Liver (tissue), 8 donors: ENCODE measurements at regions not wholly inside any gene's neighbourhood (a gene's known extent, or its start where the extent isn't known, plus 50 kb on each side); places are given as distances from the start of the nearest gene placed in this dataset.

Experiments
- DNase-seq: peaks from one replicate; pipeline ENCODE4 v3.0.0-alpha.2; 2017; ENCODE audit warnings: low spot score
- H3K27ac ChIP-seq, 2 donors: one replicate each; pipeline ENCODE4 v1.7.0; 2013; ENCODE audit warnings: inconsistent platforms in 2 of 2, low read length in 2 of 2, control low read depth in 1 of 2, low read depth in 1 of 2, mild to moderate bottlenecking in 1 of 2
- H3K27me3 ChIP-seq, 4 donors: one replicate each; pipeline versions ENCODE4 v1.6.1 to v1.7.0; 2013; ENCODE audit warnings: low read length in 3 of 4, inconsistent platforms in 1 of 4, mild to moderate bottlenecking in 1 of 4, moderate library complexity in 1 of 4; ENCODE audit not compliant: control insufficient read depth in 4 of 4, insufficient read depth in 4 of 4
- H3K36me3 ChIP-seq, 4 donors: one replicate each; pipeline versions ENCODE4 v1.6.1 to v1.7.0; 2013; ENCODE audit warnings: low read length in 3 of 4, mild to moderate bottlenecking in 3 of 4, low read depth in 1 of 4, moderate library complexity in 1 of 4; ENCODE audit not compliant: control insufficient read depth in 4 of 4, insufficient read depth in 3 of 4
- H3K4me1 ChIP-seq, 4 donors: one replicate each; pipeline versions ENCODE4 v1.6.1 to v1.7.0; 2013; ENCODE audit warnings: low read length in 3 of 4, mild to moderate bottlenecking in 3 of 4, moderate library complexity in 1 of 4; ENCODE audit not compliant: control insufficient read depth in 4 of 4, insufficient read depth in 4 of 4
- H3K4me3 ChIP-seq, 3 donors: one replicate each; pipeline versions ENCODE4 v1.6.1 to v1.7.0; 2013; ENCODE audit warnings: low read length in 3 of 3, control low read depth in 1 of 3, low read depth in 1 of 3, mild to moderate bottlenecking in 1 of 3
- H3K9ac ChIP-seq, 2 donors: one replicate each; pipeline ENCODE4 v1.7.0; 2013; ENCODE audit warnings: low read length in 2 of 2, mild to moderate bottlenecking in 2 of 2, moderate library complexity in 2 of 2, control low read depth in 1 of 2, low read depth in 1 of 2
- H3K9me3 ChIP-seq, 4 donors: one replicate each; pipeline versions ENCODE4 v1.6.1 to v1.7.0; 2013; ENCODE audit warnings: low read length in 3 of 4; ENCODE audit not compliant: control insufficient read depth in 4 of 4
- ATF3 ChIP-seq: IDR thresholded peaks from 2 replicates; pipeline ENCODE4 v1.6.1; 2016; ENCODE audit warnings: antibody characterized with exemption
- EGR1 ChIP-seq, 2 donors: IDR thresholded peaks; 2 replicates each; pipeline ENCODE4 v1.6.1; 2016 to 2018; ENCODE audit warnings: antibody characterized with exemption in 2 of 2, low read depth in 2 of 2
- FOXA1 ChIP-seq: IDR thresholded peaks from 2 replicates; pipeline ENCODE4 v1.6.1; 2016; ENCODE audit warnings: antibody characterized with exemption
- FOXA2 ChIP-seq: IDR thresholded peaks from 2 replicates; pipeline ENCODE4 v1.6.1; 2016; ENCODE audit warnings: antibody characterized with exemption
- GABPA ChIP-seq, 2 donors: IDR thresholded peaks in 1 of 2; conservative IDR thresholded peaks in 1 of 2; 2 replicates each; pipeline ENCODE4 v1.6.1; 2016; ENCODE audit warnings: antibody characterized with exemption in 2 of 2, mild to moderate bottlenecking in 1 of 2, moderate library complexity in 1 of 2
- HNF4A ChIP-seq, 2 donors: conservative IDR thresholded peaks; 2 replicates each; pipeline ENCODE4 v1.6.1; 2016; ENCODE audit warnings: antibody characterized with exemption in 2 of 2, mild to moderate bottlenecking in 2 of 2
- JUND ChIP-seq, 2 donors: IDR thresholded peaks; 2 replicates each; pipeline ENCODE4 v1.6.1; 2016; ENCODE audit warnings: antibody characterized with exemption in 2 of 2
- NR2F2 ChIP-seq: IDR thresholded peaks from 2 replicates; pipeline ENCODE4 v1.6.1; 2016; ENCODE audit warnings: antibody characterized with exemption
- RXRA ChIP-seq, 2 donors: IDR thresholded peaks; 2 replicates each; pipeline ENCODE4 v1.6.1; 2017 to 2018; ENCODE audit warnings: antibody characterized with exemption in 2 of 2, mild to moderate bottlenecking in 1 of 2
- SP1 ChIP-seq: IDR thresholded peaks from 2 replicates; pipeline ENCODE4 v1.6.1; 2018; ENCODE audit warnings: antibody characterized with exemption, mild to moderate bottlenecking
- TAF1 ChIP-seq: conservative IDR thresholded peaks from 2 replicates; pipeline ENCODE4 v1.6.1; 2016; ENCODE audit warnings: antibody characterized with exemption, mild to moderate bottlenecking
- YY1 ChIP-seq: IDR thresholded peaks from 2 replicates; pipeline ENCODE4 v1.6.1; 2016; ENCODE audit warnings: antibody characterized with exemption, mild to moderate bottlenecking
- WGBS: extraction: QIAGEN DNeasy Blood & Tissue Kit; methylation state at CpG from one replicate; pipeline ENCODE4 v1.1.7; 2013; 5-methylcytosine and 5-hydroxymethylcytosine counted together
- TF ChIP-seq, protein P1 (sequence below): IDR thresholded peaks from 2 replicates; pipeline ENCODE4 v1.6.1; 2016; ENCODE audit warnings: antibody characterized with exemption
- TF ChIP-seq, protein P2 (sequence below): fragments of 150-350 bp; IDR thresholded peaks from 2 replicates; pipeline ENCODE4 v1.5.1; 2017; ENCODE audit warnings: improper control_type of control experiment, low read depth, low read length; ENCODE audit not compliant: missing input control
- donor health status: healthy.
- donor health status: healthy.
- donor health status: healthy.
- donor health status: healthy.
- donor health status: healthy.

DNA sequence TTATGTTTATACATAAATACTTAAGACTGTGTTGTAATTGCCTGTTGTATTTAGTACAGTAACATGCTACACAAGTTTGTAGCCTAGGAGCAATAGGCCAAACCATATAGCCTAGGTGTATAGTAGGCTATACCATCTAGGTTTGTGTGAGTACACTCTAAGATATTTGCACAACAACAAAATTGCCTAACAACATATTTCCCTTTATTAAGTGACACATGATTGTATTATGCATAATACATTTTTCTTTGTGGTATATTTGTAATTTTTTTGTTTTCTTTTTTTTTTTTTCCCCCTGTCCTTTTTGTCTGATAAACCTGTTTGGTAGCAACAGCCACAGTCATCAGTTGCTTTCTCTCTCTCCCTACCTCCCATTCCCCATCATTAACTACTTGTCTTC lies 945.6 kb downstream of the ZPLD1 start:
- no peaks in the 10 kb centered on the region for H3K4me1 ChIP-seq
- H3K27ac ChIP-seq = no peak overlapping the region
- no peak for DNase-seq
- no peaks in the 10 kb centered on the region for H3K36me3 ChIP-seq
- no peaks in the 10 kb centered on the region for H3K27me3 ChIP-seq
- TF ChIP-seq FOXA1 (no peak), YY1 (no peak), SP1 (no peak)
- no peak overlapping the region for H3K4me3 ChIP-seq
- no peak overlapping the region for H3K9ac ChIP-seq
- H3K9me3 ChIP-seq = no peaks in the 10 kb centered on the region

- Histone ChIP-seq H3K27ac (no peak overlapping the region), H3K4me1 (no peaks in the 10 kb centered on the region), H3K27me3 (no peaks in the 10 kb centered on the region), H3K9ac (no peak overlapping the region), H3K36me3 (no peaks in the 10 kb centered on the region), H3K4me3 (no peak overlapping the region), H3K9me3 (no peaks in the 10 kb centered on the region)
- no peak for DNase-seq
- TF ChIP-seq HNF4A (conservative IDR thresholded peaks at IDR 0.05) (no peak), RXRA (IDR thresholded peaks at IDR 0.05) (no peak), GABPA (IDR thresholded peaks at IDR 0.05 in 1 of 2, conservative IDR thresholded peaks at IDR 0.05 in 1 of 2) (no peak), FOXA2 (no peak), EGR1 (IDR thresholded peaks at IDR 0.05; ENCODE audit: low read depth in 2 of 2) (no peak), ATF3 (no peak), JUND (IDR thresholded peaks at IDR 0.05) (no peak), YY1 (no peak), FOXA1 (no peak), SP1 (no peak), NR2F2 (no peak)
- TF ChIP-seq, protein P1, sequence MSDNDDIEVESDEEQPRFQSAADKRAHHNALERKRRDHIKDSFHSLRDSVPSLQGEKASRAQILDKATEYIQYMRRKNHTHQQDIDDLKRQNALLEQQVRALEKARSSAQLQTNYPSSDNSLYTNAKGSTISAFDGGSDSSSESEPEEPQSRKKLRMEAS = no peak
- TF ChIP-seq, protein P2, sequence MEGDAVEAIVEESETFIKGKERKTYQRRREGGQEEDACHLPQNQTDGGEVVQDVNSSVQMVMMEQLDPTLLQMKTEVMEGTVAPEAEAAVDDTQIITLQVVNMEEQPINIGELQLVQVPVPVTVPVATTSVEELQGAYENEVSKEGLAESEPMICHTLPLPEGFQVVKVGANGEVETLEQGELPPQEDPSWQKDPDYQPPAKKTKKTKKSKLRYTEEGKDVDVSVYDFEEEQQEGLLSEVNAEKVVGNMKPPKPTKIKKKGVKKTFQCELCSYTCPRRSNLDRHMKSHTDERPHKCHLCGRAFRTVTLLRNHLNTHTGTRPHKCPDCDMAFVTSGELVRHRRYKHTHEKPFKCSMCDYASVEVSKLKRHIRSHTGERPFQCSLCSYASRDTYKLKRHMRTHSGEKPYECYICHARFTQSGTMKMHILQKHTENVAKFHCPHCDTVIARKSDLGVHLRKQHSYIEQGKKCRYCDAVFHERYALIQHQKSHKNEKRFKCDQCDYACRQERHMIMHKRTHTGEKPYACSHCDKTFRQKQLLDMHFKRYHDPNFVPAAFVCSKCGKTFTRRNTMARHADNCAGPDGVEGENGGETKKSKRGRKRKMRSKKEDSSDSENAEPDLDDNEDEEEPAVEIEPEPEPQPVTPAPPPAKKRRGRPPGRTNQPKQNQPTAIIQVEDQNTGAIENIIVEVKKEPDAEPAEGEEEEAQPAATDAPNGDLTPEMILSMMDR = no peak
- 84% methylated on average over 5 of the region's 5 CpGs for WGBS
These were observed 946.7 kb downstream of the ZPLD1 start for GRCh38 chr3:103381296-103382079.

- H3K9me3 ChIP-seq = no peaks in the 10 kb centered on the region
- TF ChIP-seq JUND (IDR thresholded peaks at IDR 0.05) (no peak), NR2F2 (no peak), TAF1 (no peak), ATF3 (no peak), FOXA2 (no peak), RXRA (IDR thresholded peaks at IDR 0.05) (no peak)
- TF ChIP-seq, protein P1 = no peak
- no peaks in the 10 kb centered on the region for H3K4me1 ChIP-seq
- H3K27me3 ChIP-seq = no peaks in the 10 kb centered on the region
- H3K27ac ChIP-seq = no peak overlapping the region
- whole genome bisulfite sequencing = 46% methylated on average over 6 of the region's 6 CpGs
- DNase-seq = no peak
- H3K4me3 ChIP-seq = no peak overlapping the region
- H3K9ac ChIP-seq = no peak overlapping the region
- H3K36me3 ChIP-seq = no peaks in the 10 kb centered on the region
These were observed 951.3 kb downstream of the ZPLD1 start for GRCh38 chr3:103385961-103386656.
